GM23248 (cell line): ENCODE measurements at regions not wholly inside any gene's neighbourhood (a gene's known extent, or its start where the extent isn't known, plus 50 kb on each side); places are given as distances from the start of the nearest gene placed in this dataset.

Experiments used
- DNase-seq: peaks from one replicate; pipeline ENCODE4 v3.0.0-alpha.2; 2015
- H2AFZ ChIP-seq: fragments of 200-600 bp; sonication (generic); 2 replicates; pipeline ENCODE4 v1.6.1; 2016; ENCODE audit warnings: antibody characterized with exemption
- H3F3A ChIP-seq: fragments of 200-600 bp; sonication (generic); 2 replicates; pipeline ENCODE4 v1.6.1; 2016; ENCODE audit warnings: mild to moderate bottlenecking, antibody characterized with exemption, mixed run types; ENCODE audit not compliant: insufficient read depth
- H3K27ac ChIP-seq: fragments of 200-600 bp; sonication (generic); 2 replicates; pipeline ENCODE4 v1.5.1; 2016; ENCODE audit warnings: mild to moderate bottlenecking
- H3K27me3 ChIP-seq: fragments of 200-600 bp; sonication (generic); replicated peaks from 2 replicates; pipeline ENCODE4 v1.6.1; 2016; ENCODE audit warnings: mild to moderate bottlenecking; ENCODE audit not compliant: insufficient read depth
- H3K36me3 ChIP-seq: fragments of 200-600 bp; sonication (generic); 2 replicates; pipeline ENCODE4 v1.6.1; 2016; ENCODE audit warnings: low read depth, mild to moderate bottlenecking
- H3K4me1 ChIP-seq: fragments of 200-600 bp; sonication (generic); 2 replicates; pipeline ENCODE4 v1.6.1; 2016; ENCODE audit warnings: mild to moderate bottlenecking; ENCODE audit not compliant: insufficient read depth
- H3K4me2 ChIP-seq: fragments of 200-600 bp; sonication (generic); one replicate; pipeline ENCODE4 v1.6.1; 2016; ENCODE audit warnings: mild to moderate bottlenecking; ENCODE audit not compliant: unreplicated experiment
- H3K4me3 ChIP-seq: fragments of 200-600 bp; sonication (generic); 2 replicates; pipeline ENCODE4 v1.5.1; 2016; ENCODE audit warnings: mild to moderate bottlenecking
- H3K79me2 ChIP-seq: fragments of 200-600 bp; sonication (generic); 2 replicates; pipeline ENCODE4 v1.6.1; 2016; ENCODE audit warnings: mild to moderate bottlenecking; ENCODE audit not compliant: insufficient read depth
- H3K9ac ChIP-seq: fragments of 200-600 bp; sonication (generic); 2 replicates; pipeline ENCODE4 v1.6.1; 2016; ENCODE audit warnings: mild to moderate bottlenecking
- H3K9me2 ChIP-seq: fragments of 200-600 bp; sonication (generic); 2 replicates; pipeline ENCODE4 v1.6.1; 2016; ENCODE audit warnings: mixed run types, mild to moderate bottlenecking, moderate library complexity; ENCODE audit not compliant: insufficient read depth
- H3K9me3 ChIP-seq: fragments of 200-600 bp; sonication (generic); one replicate; pipeline ENCODE4 v1.6.1; 2017; ENCODE audit warnings: low read depth
- H4K20me1 ChIP-seq: fragments of 200-600 bp; sonication (generic); 2 replicates; pipeline ENCODE4 v1.6.0; 2016; ENCODE audit not compliant: insufficient read depth
- EZH2 ChIP-seq: fragments of 200-600 bp; sonication (generic); IDR thresholded peaks from 2 replicates; pipeline ENCODE4 v1.6.1; 2018; ENCODE audit warnings: antibody characterized with exemption, mild to moderate bottlenecking; ENCODE audit not compliant: insufficient read depth, poor library complexity, severe bottlenecking
- EZH2phosphoT487 ChIP-seq: fragments of 200-600 bp; sonication (generic); IDR thresholded peaks from 2 replicates; pipeline ENCODE4 v1.6.1; 2018; ENCODE audit warnings: antibody characterized with exemption, moderate library complexity, mild to moderate bottlenecking, low read depth; ENCODE audit not compliant: insufficient read depth
- WGBS, 2 experiments: methylation state at CpG; one replicate each; pipeline ENCODE4 v1.1.6; 2015 to 2017; ENCODE audit warnings: low lambda C conversion rate in 2 of 2, low coverage in 1 of 2; ENCODE audit errors: missing lambda C conversion rate in 2 of 2; 5-methylcytosine and 5-hydroxymethylcytosine counted together
- in situ Hi-C: fragments of 300-500 bp; cut with MboI; formaldehyde crosslinking; loops from 2 replicates; pipeline ENCODE4 v1.15.0; 2020

DNA sequence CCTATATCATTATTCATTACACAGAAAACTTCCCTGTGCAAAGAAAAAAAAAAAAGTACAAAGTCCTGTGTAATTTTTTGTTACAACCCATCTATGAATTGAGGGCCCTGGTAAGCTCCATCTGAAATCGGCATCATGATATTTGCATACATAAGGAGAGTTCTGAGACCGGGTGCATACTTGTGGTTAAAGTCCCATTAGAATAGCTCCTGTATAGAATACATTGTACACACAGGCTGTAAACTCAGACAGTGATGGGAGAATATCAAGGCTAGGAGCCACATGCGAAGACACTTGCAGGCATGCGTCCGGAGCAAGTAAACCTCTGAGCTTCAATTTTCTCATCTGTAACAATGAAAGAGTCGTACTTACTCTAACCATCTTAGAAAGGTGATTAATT, 353.2 kb downstream of the ETS1 start:
- no peak overlapping the region for H3K4me3 ChIP-seq
- no peaks in the 10 kb centered on the region for H3K36me3 ChIP-seq
- no peaks in the 10 kb centered on the region for H3K9me3 ChIP-seq
- no peak overlapping the region for H3K27ac ChIP-seq
- no peak overlapping the region for H3K4me2 ChIP-seq
- no peaks in the 10 kb centered on the region for H3K27me3 ChIP-seq
- no peak overlapping the region for H3K9ac ChIP-seq
- H3K4me1 ChIP-seq: no peaks in the 10 kb centered on the region
- DNase-seq: no peak
- in situ Hi-C loops: no loop called here
- H3F3A ChIP-seq: no peaks in the 10 kb centered on the region
- TF ChIP-seq EZH2phosphoT487 (no peak), EZH2 (no peak)
- 93 to 97% methylated on average over 6 of the region's 6 CpGs for WGBS, 2 experiments
- H3K9me2 ChIP-seq: no peaks in the 10 kb centered on the region
- no peak overlapping the region for H2AFZ ChIP-seq
- no peaks in the 10 kb centered on the region for H3K79me2 ChIP-seq
- no peaks in the 10 kb centered on the region for H4K20me1 ChIP-seq

GRCh38 chr11:128232588-128232987, 354.8 kb downstream of the ETS1 start:
- 70 to 71% methylated on average over 5 of the region's 5 CpGs for WGBS, 2 experiments
- Histone ChIP-seq H4K20me1 (no peaks in the 10 kb centered on the region), H3K79me2 (no peaks in the 10 kb centered on the region), H3K4me2 (no peak overlapping the region), H3K9ac (no peak overlapping the region), H3K36me3 (no peaks in the 10 kb centered on the region), H3K4me1 (no peaks in the 10 kb centered on the region), H3K27me3 (no peaks in the 10 kb centered on the region), H3K4me3 (no peak overlapping the region), H3F3A (no peaks in the 10 kb centered on the region), H3K27ac (no peak overlapping the region), H3K9me3 (no peaks in the 10 kb centered on the region), H2AFZ (no peak overlapping the region), H3K9me2 (no peaks in the 10 kb centered on the region)
- no peak for TF ChIP-seq EZH2
- TF ChIP-seq EZH2phosphoT487: no peak
- no peak for DNase-seq
- in situ Hi-C loops: no loop called here

DNA sequence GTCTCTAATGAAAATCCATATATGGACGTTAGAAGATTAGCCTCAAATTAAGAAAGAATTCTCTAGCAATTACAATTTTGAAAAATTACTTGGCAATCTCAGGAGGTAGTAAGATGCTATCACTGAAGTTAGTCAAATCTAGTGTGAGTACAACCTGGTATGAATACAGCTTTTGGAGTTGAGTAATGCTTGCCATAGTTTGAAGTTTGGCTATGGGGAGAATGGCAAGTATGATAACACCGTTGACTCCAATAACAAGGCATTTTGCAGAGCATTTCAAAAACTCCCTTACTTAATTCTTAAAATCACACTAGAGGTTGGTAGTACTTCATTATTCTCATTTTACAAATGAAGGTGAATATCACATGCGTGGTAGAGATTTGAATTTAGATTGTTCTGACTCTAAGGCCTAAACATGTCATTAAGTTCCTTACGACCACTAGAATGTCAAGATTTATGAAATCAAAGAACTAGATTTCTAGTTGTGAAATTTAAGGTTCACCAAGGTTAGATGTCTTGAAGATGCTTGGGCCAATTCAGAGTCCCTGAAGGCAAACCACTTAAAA, 355.4 kb downstream of the ETS1 start:
- Histone ChIP-seq H4K20me1 (no peaks in the 10 kb centered on the region), H3K36me3 (no peaks in the 10 kb centered on the region), H3K4me2 (no peak overlapping the region), H3K27ac (no peak overlapping the region), H3K79me2 (no peaks in the 10 kb centered on the region), H3K9me3 (no peaks in the 10 kb centered on the region), H2AFZ (no peak overlapping the region), H3K4me3 (no peak overlapping the region), H3F3A (no peaks in the 10 kb centered on the region), H3K27me3 (no peaks in the 10 kb centered on the region), H3K9me2 (no peaks in the 10 kb centered on the region), H3K4me1 (no peaks in the 10 kb centered on the region), H3K9ac (no peak overlapping the region)
- in situ Hi-C loops: no loop called here
- no peak for DNase-seq
- WGBS, 2 experiments: 90 to 97% methylated on average over 4 of the region's 4 CpGs
- TF ChIP-seq EZH2phosphoT487 (no peak), EZH2 (no peak)

DNA sequence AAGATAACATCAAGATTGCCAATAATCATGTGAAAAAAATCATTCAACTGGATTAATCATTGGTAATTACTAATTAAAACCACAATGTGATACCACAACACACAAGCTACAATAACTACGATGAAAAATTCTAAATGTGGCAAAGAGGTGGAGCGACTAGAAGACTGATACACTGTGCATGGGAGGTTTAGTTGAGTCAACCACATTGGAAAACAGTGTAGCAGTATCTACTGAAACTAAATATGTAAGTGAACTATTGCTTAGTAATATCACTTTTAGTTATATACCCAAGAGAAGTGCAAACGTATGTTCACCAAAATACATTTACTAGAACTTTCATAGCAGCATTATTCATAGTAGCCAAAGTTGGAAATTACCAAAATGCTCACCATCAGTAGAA, 359.9 kb downstream of the ETS1 start:
- H3K9ac ChIP-seq: no peak overlapping the region
- no peaks in the 10 kb centered on the region for H3K79me2 ChIP-seq
- H3K9me3 ChIP-seq: no peaks in the 10 kb centered on the region
- no peaks in the 10 kb centered on the region for H3K36me3 ChIP-seq
- DNase-seq: no peak
- no peaks in the 10 kb centered on the region for H4K20me1 ChIP-seq
- WGBS, 2 experiments: 86 to 87% methylated on average over 3 of the region's 3 CpGs
- H3K9me2 ChIP-seq: no peaks in the 10 kb centered on the region
- H3K4me2 ChIP-seq: no peak overlapping the region
- in situ Hi-C loops: no loop called here
- no peak for TF ChIP-seq EZH2phosphoT487
- TF ChIP-seq EZH2: no peak
- H3F3A ChIP-seq: no peaks in the 10 kb centered on the region
- H3K27ac ChIP-seq: no peak overlapping the region
- H3K4me1 ChIP-seq: no peaks in the 10 kb centered on the region
- H2AFZ ChIP-seq: no peak overlapping the region
- H3K27me3 ChIP-seq: no peaks in the 10 kb centered on the region
- no peak overlapping the region for H3K4me3 ChIP-seq
